ENCODE measurements at regions not wholly inside any gene's neighbourhood (a gene's known extent, or its start where the extent isn't known, plus 50 kb on each side); places are given as distances from the start of the nearest gene placed in this dataset.

GRCh38 chr17:45656527-45657181, 127.5 kb upstream of the CRHR1 start:
- TF ChIP-seq CTCF (conservative IDR thresholded peaks at IDR 0.05 in 1 of 2, IDR thresholded peaks at IDR 0.05 in 1 of 2; ENCODE audit: extremely low read depth in 1 of 2, insufficient read depth in 1 of 2, low read depth in 1 of 2, low read length in 2 of 2) = no peak
- TF ChIP-seq EZH2 (IDR thresholded peaks at IDR 0.05; ENCODE audit: borderline replicate concordance, low read length) = no peak

Measured in mammary epithelial cell (primary cell).